ENCODE measurements at regions not wholly inside any gene's neighbourhood (a gene's known extent, or its start where the extent isn't known, plus 50 kb on each side); places are given as distances from the start of the nearest gene placed in this dataset.
A peak's percentile ranks its signal among the peaks of the same experiment; 100 is the strongest.
"Not testable (repeated sequence)": the region's sequence is repeated elsewhere in the genome, so short reads cannot be mapped to it uniquely, and the experiment has no call there.

DNA sequence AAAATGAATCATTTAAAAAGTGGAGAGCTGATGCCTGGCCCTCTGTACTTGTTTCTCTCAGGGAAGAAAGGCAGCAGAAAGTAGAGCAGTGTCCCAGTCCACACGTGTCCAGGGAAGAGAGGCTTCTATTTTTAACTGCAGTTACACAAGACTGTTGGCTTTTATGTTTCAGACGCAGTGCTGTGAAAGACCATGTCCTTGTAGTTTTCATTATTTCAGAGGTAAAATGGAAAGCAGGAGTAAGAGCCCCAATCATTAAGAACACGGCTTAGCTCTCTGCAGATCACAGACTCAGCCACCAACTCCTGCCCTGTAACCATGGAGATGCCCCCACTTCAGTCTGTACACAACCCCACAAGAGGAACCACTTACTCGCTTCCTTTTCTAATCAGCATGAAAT, 336.3 kb downstream of the DAD1 start:
- DNase-seq (ENCODE audit: low spot score) = no peak

DNA sequence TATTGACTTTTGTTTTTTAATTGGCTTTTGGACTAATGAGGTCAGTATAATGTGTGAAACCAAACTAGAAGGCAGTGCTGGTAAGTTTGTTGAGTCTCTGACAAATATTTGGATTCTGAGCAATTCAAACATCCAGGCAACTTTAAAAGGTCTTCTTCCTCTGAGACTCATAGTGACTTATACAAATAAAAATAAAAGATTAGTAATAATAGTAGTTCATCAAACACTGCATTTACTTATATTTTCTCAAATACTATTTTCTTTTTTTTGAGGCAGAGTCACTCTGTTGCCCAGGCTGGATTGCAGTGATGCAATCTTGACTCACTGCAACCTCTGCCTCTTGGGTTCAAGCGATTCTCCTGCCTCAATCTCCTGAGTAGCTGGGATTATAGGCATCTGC, 337.9 kb downstream of the DAD1 start:
- no peak for DNase-seq (ENCODE audit: low spot score)

DNA sequence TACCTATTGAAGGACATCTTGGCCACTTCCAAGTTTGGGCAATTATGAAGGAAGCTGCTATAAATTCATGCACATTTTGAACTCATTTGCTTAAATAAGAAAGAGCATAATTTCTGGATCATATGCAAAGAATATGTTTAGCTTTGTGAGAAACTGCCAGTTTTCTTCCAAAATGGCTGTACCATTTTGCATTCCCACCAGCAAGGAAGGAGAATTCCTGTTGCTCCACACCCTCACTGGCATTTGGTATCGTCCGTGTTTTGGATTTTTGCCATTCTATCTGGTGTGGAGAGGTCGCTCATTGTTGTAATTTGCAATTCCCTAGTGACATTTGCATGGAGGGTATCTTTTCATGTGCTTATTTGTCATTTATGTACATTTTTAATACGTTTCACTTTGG, 339.3 kb downstream of the DAD1 start:
- no peak for DNase-seq (ENCODE audit: low spot score)

DNA sequence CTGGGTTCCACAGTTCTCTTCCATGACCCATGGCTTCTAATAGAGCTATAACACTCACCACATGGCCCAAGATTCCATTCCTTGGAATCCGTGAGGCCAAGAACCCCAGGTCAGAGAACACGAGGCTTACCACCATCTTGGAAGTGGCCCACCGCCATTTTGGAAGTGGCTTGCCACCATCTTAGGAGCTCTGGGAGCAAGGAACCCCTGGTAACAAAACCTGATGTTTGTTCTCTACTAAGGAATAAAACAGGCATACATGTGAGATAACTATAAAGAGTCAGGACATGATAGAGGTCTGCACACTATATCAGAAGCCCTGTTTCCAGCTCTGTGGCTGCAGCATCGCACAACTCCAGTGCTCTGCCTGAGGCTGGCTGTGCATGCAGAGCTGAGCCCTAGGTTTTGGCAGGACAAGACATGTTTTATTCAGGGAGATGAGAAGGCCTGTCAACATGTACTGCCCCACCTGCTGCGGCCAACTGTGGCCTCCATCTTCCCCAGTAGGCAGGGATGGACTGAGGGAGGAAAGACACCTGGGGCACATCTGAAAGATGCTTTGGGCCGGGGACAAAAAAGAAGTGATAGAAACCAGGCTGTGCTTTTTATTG, 344.9 kb downstream of the DAD1 start:
- DNase-seq (ENCODE audit: low spot score) = no peak

DNA sequence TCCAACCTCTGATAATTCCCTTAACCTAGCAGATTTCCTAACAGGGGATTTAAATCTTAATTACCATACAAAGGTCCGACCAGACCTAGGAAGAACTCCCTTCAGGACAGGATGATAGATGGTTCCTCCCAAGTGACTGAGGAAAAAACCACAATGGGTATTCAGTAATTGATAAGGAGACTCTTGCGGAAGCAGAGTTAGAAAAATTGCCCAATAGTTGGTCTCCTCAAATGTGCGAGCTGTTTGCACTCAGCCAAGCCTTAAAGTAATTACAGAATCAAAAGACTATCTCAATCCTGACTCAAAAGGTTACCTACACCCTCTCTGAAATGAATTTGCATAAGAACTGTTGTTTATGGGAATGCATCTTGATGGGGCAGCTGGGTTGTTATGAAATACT, 350.7 kb downstream of the DAD1 start:
- DNase-seq (ENCODE audit: low spot score) = not testable (repeated sequence)

DNA sequence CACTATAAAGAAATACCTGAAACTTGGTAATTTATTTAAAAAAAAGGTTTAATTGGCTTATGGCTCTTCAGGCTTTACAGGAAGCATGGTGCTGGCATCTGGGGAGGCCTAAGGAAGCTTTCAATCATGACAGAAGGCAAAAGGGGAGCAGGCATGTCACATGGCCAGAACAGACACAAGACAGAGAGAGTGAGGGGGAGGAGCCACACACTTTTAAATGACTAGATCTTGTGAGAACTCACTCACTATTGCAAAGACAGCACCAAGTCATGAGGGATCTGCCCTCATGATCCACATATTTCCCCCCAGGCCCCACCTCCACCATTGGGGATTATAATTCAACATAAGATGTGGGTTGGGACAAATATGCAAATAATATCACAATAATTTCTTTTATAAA, 355.6 kb downstream of the DAD1 start:
- DNase-seq (ENCODE audit: low spot score) = no peak

DNA sequence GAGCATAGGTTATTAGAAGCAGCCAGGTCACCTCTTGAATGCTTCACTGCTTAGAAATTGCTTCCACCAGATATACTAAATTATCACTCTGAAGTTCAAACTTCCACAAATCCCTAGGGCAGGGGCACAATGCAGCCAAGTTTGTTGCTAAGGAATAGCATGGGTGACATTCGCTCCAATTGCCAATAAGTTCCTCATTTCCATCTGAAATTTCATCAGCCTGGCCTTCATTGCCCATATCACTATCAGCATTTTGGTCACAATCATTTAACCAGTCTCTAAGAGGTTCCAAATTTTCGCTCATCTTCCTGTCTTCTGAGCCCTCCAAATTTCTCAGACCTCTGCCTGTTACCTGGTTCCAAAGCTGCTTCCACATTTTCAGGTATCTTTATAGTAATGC, 356.1 kb downstream of the DAD1 start:
- DNase-seq (ENCODE audit: low spot score) = no peak

DNA sequence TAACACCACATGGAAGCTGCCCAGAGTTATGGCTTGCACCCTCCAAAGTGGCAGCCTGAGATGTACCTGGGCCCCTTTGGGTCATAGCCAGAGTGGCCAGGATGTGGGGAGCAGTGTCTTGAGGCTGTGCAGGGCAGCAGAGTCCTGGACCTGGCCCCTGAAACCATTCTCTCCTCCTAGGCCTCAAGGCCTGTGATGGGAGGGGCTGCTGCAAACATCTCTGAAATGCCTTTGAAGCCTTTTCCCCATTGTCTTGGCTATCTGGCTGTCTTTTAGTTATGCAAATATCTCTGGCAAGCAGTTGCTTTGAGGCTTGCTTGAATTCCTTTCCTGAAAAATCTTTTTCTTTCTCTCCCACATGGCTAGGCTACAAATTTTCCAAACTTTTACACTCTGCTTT, 356.5 kb downstream of the DAD1 start:
- DNase-seq (ENCODE audit: low spot score) = no peak

DNA sequence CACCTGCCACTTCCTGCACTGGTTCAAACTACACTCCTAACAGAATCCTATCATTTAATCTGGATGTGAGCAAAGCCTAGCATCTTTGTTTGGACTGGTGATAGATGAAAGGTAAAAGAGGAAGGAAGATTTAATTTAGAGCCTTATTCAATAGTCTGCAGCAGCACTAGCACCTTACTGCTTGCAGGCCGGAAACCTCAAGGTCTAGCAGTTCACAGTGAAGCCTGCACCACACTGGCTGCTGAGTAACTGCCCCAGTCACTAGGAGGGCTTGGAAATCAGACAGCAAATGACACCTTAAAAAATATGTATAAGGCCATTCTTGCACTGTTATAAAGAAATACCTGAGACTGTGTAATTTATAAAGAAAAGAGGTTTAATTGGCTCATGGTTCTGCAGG, 358.0 kb downstream of the DAD1 start:
- DNase-seq (ENCODE audit: low spot score) = no peak

DNA sequence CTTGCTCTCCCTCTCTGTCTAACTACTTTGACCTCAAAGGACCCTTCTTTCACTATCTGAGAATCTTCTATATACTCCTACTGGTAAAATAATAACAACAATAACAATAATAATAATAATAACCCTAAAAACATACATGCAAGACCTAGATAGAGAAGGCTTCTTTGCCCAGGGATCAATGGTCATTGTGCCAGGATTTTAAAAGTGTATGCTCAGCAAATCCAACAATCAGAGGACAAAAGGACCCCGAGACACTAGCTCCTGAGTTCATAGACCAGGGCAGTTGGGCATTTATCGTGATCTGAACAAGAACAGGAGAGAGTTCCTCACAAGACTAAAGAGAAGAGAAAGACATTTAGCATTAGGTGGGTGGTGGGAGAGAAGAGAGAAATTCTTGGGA, 358.5 kb downstream of the DAD1 start:
- DNase-seq (ENCODE audit: low spot score) = no peak

DNA sequence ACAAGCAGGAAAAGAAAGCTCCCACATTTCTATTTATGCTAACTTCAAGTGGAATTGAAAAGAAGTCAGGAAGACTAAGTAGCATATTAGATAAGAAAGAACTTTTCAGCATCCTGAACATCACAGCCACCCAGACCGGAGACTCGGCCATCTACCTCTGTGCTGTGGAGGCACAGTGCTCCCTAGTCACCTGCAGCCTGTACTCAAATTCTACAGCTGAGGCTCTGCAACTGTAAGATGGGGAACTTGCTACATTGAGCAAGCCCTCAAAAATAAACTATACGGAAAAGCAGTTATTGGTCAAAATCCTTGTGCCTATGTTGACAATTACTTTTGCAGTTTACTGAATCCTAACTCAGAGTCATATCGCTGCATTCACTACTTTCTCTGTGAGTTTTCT, 361.9 kb downstream of the DAD1 start:
- DNase-seq (ENCODE audit: low spot score) = no peak

DNA sequence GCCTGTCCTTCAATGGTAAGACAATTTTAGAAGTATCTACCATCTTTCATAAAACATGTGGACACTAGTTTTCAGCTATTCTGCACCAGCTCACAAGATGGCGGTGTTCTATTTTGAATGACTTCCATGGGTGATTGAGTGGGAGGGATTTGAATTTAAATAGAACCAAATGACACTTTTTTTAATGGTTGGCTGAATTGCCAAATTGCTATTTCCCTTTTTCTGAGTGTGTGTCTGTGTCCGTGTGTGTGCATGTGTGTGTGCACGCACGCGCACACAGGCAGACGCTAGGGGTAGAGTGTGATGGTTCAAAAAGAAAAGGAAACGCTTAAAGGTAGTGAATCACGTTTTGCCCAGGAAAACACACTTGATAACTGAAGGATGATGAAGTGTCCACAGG, 362.6 kb downstream of the DAD1 start:
- DNase-seq (ENCODE audit: low spot score) = no peak

DNA sequence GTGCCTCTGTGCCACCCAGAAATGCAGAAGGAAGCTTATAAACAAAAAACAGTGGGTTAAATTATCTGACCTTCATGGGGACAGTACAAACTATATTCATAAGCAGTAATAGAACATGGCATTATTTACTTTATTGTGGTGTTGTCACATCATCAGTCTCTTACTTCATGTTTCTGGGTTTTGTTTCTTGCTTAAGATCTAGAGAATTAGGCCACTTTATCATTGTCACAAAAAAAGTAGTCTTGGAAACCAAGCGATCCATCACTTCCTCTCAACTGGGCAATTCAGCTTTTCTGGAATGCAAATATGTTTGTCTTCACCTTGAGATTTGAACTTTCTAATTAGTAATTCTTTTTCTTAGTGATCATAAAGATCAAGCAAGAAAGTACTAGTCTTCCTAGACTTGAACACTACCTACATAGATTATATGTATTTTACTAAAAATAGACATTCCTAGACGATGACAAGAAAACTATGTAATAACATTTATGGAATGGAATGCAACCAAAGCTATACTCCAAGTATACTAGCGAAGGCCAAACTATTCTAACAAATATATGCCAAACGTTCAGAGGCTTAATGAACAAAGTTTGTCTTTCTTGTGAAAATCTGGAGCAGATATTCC, 363.4 kb downstream of the DAD1 start:
- DNase-seq (ENCODE audit: low spot score) = peak; percentile 16

DNA sequence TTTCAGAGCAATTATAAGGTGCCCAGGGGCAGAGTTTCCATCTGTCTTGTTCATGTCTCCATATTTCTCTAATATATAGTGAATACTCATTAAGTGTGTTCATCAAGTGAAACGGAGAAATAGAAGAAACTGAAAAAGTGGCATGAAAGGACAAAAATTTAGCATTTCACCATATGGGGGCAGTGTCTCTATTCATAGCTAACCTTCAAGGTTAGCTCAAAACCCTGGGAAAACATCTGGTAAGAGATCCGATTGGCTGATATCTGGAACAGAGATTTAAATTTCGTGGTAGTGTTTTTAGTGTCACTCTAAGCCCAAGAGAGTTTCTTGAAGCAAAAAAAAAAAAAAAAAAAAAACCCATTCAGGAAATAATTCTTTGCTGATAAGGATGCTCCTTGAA, 367.5 kb downstream of the DAD1 start:
- peak; percentile 27 for DNase-seq (ENCODE audit: low spot score)

DNA sequence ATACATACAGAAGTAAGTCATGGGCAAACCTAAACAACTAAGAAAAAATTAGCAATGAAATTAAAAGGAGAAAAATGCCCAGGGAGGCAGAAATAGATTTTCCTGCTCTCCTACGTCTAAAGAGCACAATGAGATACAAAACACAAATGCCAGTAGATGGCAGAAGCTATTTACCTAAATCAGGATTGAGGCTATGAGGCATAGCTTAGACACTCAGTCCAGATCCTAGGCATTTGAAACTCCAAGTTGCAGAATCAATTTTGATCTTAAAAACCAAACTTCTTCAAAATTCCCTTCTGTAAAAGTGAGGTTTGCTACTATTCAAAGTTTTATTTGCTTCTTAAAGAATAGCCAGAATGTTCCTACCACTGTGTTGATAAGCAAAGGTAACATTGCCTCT, 368.6 kb downstream of the DAD1 start:
- no peak for DNase-seq (ENCODE audit: low spot score)

DNA sequence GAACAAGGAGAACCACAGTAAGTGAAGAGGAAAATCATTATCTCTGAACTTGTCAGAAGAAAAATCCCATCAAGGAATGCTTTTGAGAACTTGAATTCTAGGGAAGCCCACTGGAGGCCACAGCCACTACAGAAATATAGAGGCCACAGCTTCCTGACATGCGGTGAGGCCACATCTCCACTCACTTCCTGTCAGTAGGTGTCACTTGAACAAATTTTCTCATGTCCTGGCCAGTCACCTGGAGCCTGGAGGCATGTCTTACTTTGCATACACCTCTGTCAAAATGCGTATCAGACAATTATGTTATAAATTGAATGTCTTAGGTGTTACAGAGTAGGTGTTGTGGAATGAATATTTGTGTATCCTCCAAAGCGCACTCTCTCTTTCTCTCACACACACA, 370.3 kb downstream of the DAD1 start:
- DNase-seq (ENCODE audit: low spot score) = no peak

DNA sequence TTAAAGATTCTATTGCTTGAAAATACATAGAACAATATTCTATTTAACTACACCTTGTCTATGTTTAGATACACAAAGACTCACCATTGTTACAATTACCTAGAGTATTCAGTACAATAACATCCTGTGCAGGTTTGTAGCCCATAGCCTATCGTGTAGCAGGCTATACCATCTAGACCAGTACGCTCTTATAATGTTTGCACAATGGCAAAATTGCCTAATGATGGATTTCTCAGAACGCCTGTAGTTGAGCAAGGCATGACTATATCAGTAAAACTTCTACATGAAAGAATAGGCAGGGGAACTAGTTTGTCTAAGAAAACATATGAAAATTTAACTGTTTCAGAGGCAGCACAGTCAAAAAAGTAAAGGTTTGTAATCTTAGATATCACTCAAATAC, 375.9 kb downstream of the DAD1 start:
- DNase-seq (ENCODE audit: low spot score) = no peak

DNA sequence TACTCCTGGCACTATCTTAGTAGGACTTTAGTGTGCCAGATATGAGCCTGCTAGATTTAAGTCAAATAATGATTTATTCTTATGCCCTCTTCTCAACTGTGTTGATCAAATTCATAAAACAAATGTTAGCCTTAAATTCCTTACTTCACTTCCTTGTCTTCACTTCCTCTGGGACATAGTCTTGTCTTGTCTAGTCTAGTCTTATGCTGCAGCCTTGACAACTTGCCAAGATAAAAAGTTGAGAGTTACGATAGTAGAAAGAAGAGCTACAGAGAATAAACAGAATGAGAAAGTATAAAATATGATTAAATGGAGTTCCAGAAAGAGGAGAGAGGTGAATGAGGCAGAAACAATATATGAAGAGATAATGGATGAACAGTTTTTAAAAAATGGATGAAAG, 378.1 kb downstream of the DAD1 start:
- DNase-seq (ENCODE audit: low spot score) = no peak

DNA sequence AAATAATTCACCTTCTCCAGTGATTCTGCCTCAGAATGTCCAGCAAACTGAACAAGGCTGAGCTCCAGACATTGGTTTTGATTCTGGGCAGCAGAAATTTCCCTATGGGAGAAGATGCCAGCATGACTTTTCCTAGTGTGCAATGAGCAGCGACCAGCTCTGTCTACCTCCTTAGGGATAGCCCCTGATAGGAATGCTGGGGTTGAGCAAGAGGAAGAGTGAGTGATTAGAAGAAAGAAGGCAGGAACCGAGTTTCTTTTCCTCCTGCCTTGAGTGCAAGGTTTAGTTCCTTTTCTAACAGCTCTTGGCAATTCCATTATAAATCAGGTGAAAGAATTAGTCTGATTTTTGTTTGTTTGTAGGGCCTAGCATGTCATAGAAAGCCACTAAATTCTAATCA, 379.0 kb downstream of the DAD1 start:
- DNase-seq (ENCODE audit: low spot score) = no peak

DNA sequence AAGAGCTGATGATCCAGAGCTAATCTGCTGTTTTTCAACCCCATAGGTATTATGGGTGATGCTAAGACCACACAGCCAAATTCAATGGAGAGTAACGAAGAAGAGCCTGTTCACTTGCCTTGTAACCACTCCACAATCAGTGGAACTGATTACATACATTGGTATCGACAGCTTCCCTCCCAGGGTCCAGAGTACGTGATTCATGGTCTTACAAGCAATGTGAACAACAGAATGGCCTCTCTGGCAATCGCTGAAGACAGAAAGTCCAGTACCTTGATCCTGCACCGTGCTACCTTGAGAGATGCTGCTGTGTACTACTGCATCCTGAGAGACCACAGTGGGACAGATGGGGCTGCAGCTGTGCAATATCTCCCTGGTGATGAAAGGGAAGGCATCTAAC, 386.0 kb downstream of the DAD1 start:
- no peak for DNase-seq (ENCODE audit: low spot score)

DNA sequence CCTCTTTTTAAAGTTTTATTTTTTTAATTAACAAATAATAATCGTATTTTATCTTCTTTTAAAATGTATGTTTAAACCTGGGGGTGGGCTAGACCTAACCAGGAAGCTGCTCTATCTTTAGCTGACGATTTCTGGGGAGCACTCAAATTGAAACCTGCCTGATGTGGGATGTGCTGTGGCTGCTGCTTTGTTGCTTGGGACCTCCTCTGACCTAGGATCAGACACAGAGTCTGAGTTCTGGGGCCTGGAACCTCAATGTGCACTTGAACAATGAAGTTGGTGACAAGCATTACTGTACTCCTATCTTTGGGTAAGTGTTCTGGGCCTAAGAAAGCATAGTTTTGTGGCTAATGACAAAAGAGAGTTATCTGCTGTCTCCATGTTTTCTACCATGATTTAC, 386.7 kb downstream of the DAD1 start:
- DNase-seq (ENCODE audit: low spot score) = no peak

DNA sequence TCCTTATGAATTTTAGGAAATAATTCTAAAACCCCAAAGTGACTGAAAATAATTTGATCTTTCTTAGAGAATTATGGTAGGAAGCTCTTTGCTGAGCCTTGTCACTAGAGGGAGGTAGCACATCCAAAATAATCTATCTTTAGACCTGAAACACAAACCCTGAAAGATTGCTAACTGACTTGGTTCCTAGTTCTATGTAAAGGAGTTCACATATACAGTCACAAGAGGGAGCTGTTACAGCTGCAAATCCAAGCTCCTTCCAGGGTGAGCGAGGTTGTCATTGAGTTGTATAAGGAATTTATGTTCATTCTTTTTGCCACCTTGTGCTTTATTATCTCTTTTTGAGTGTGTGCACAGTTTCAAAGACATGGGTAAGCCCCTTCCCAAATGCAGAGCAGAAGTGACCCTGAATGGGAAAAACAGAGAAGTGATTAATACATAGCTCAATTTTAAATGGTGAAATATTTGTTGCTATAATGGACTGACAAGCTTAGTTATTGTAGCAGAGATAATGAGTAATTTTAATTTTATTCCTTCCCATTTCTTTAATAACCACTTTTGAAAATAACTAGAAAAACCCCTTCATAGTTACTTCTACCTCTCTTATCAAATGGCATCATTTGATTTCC, 387.9 kb downstream of the DAD1 start:
- DNase-seq (ENCODE audit: low spot score) = peak; percentile 34

DNA sequence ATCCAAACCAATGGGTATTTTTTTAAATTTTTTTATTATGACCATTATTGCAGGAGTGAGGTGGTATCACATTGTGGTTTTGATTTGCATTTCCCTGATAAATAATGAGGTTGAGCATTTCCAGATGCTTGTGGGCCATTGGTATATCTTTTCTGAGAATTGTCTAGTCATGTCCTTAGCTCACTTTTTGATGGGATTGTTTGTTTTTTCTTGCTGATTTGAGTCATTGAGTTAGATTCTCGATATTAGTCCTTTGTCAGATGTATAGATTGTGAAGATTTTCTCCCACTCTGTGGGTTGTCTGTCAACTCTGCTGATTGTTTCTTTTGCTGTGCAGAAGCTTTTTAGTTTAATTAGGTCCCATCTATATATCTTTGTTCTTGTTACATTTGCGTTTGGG, 388.9 kb downstream of the DAD1 start:
- not testable (repeated sequence) for DNase-seq (ENCODE audit: low spot score)

DNA sequence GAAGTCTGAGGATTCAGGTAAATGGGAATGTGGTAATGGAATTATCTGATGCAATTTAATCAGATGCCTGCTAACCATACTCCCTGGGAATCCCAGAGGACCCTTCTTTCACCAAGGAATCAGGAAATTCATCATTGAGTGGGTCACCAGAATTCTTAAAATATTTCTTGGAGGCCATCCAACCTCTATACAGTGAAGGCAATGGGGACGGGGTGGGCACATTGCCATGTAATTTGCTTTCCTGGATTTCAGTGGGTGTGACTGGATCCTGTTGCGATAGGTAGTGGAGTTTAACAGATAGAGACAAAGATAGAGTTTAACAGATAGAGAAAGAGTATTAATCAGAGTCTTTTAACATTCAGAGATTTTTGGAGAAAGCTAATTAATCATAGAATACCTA, 394.4 kb downstream of the DAD1 start:
- no peak for DNase-seq (ENCODE audit: low spot score)
